HEK293 (cell line): ENCODE measurements at regions not wholly inside any gene's neighbourhood (a gene's known extent, or its start where the extent isn't known, plus 50 kb on each side); places are given as distances from the start of the nearest gene placed in this dataset.

Experiments used
- CTCF ChIA-PET: fragments of 350-600 bp; formaldehyde crosslinking; extraction: SDS; loops from one replicate; lab custom pipeline; 2021; ENCODE audit warnings: antibody characterized with exemption; lab: Yijun Ruan, JAX
- POLR2A ChIA-PET: fragments of 300-600 bp; formaldehyde crosslinking; extraction: SDS; loops from one replicate; lab custom pipeline; 2020; ENCODE audit warnings: antibody characterized with exemption, inconsistent platforms; lab: Yijun Ruan, JAX
- H3K27ac ChIP-seq: fragments of 200-500 bp; sonication (Bioruptor generic); 2 replicates; pipeline ENCODE4 v1.5.1; 2014; ENCODE audit warnings: low read depth, low read length, control low read depth, inconsistent platforms; ENCODE audit errors: extremely low read depth
- H3K36me3 ChIP-seq, 2 experiments: fragments of 200-500 bp in 1 of 2; sonication (Bioruptor generic) in 1 of 2; 1 replicate in 1 of 2; 2 replicates in 1 of 2; pipeline ENCODE4 v1.5.1; 2014 to 2017; ENCODE audit warnings: inconsistent platforms in 2 of 2, low read length in 2 of 2; ENCODE audit not compliant: control insufficient read depth in 2 of 2, insufficient read depth in 1 of 2
- H3K4me1 ChIP-seq: fragments of 200-500 bp; sonication (Bioruptor generic); 2 replicates; pipeline ENCODE4 v1.5.1; 2014; ENCODE audit warnings: mild to moderate bottlenecking, low read length, inconsistent platforms; ENCODE audit not compliant: control insufficient read depth, insufficient read depth
- H3K4me3 ChIP-seq: 2 replicates; pipeline ENCODE4 v1.5.1; 2011; ENCODE audit warnings: low read depth, mild to moderate bottlenecking, control low read depth, low read length, moderate library complexity
- H3K9me3 ChIP-seq: fragments of 200-500 bp; sonication (Bioruptor generic); 2 replicates; pipeline ENCODE4 v1.5.1; 2014; ENCODE audit warnings: low read depth, low read length, inconsistent platforms; ENCODE audit not compliant: control insufficient read depth, insufficient read depth
- FEZF1 ChIP-seq: fragments of 450-650 bp; formaldehyde crosslinking; IDR thresholded peaks from 2 replicates; pipeline ENCODE4 v1.5.1; 2016; ENCODE audit warnings: missing biosample characterization, missing genetic modification characterization
- GFI1B ChIP-seq: fragments of 450-650 bp; formaldehyde crosslinking; IDR thresholded peaks from 2 replicates; pipeline ENCODE4 v1.5.1; 2016; ENCODE audit warnings: missing biosample characterization, missing genetic modification characterization
- HIC1 ChIP-seq: fragments of 450-650 bp; formaldehyde crosslinking; IDR thresholded peaks from 2 replicates; pipeline ENCODE4 v1.5.1; 2016; ENCODE audit warnings: missing biosample characterization, missing genetic modification characterization
- HOXA7 ChIP-seq: sonication (generic); formaldehyde crosslinking; IDR thresholded peaks from 2 replicates; pipeline ENCODE4 v1.8.1; 2022; ENCODE audit warnings: missing genetic modification reagents, borderline replicate concordance
- IKZF3 ChIP-seq: fragments of 450-650 bp; IDR thresholded peaks from 2 replicates; pipeline ENCODE4 v1.5.0; 2018; ENCODE audit warnings: missing biosample characterization, mild to moderate bottlenecking, missing genetic modification characterization, moderate library complexity
- PRDM6 ChIP-seq: fragments of 450-650 bp; formaldehyde crosslinking; IDR thresholded peaks from 2 replicates; pipeline ENCODE4 v1.5.1; 2017; ENCODE audit warnings: missing biosample characterization, missing genetic modification characterization
- REST ChIP-seq: fragments of 450-650 bp; formaldehyde crosslinking; IDR thresholded peaks from 2 replicates; pipeline ENCODE4 v1.5.1; 2016; ENCODE audit warnings: missing biosample characterization, missing genetic modification characterization
- SP3 ChIP-seq: fragments of 450-650 bp; formaldehyde crosslinking; IDR thresholded peaks from 2 replicates; pipeline ENCODE4 v1.5.1; 2016; ENCODE audit warnings: missing biosample characterization, missing genetic modification characterization
- TCF7L2 ChIP-seq: IDR thresholded peaks from 2 replicates; pipeline ENCODE4 v1.6.1; 2011; ENCODE audit warnings: low read depth, mild to moderate bottlenecking, inconsistent platforms, low read length, moderate library complexity, borderline replicate concordance
- ZBTB1 ChIP-seq: fragments of 450-650 bp; formaldehyde crosslinking; IDR thresholded peaks from 2 replicates; pipeline ENCODE4 v1.5.1; 2016; ENCODE audit warnings: missing biosample characterization, missing genetic modification characterization
- ZNF16 ChIP-seq: fragments of 450-650 bp; formaldehyde crosslinking; IDR thresholded peaks from 2 replicates; pipeline ENCODE4 v1.5.1; 2016; ENCODE audit warnings: low read depth, missing biosample characterization, missing genetic modification characterization
- ZNF223 ChIP-seq: fragments of 450-650 bp; formaldehyde crosslinking; IDR thresholded peaks from 2 replicates; pipeline ENCODE4 v1.5.1; 2016; ENCODE audit warnings: missing biosample characterization, missing genetic modification characterization
- ZNF24 ChIP-seq: fragments of 450-650 bp; formaldehyde crosslinking; IDR thresholded peaks from 2 replicates; pipeline ENCODE4 v1.5.1; 2016; ENCODE audit warnings: missing biosample characterization, missing genetic modification characterization
- ZNF248 ChIP-seq: fragments of 450-650 bp; formaldehyde crosslinking; IDR thresholded peaks from 2 replicates; pipeline ENCODE4 v1.5.1; 2017; ENCODE audit warnings: missing biosample characterization, missing genetic modification characterization
- ZNF335 ChIP-seq: fragments of 450-650 bp; formaldehyde crosslinking; conservative IDR thresholded peaks from 2 replicates; pipeline ENCODE4 v1.5.1; 2016; ENCODE audit warnings: missing biosample characterization, missing genetic modification characterization
- ZNF354C ChIP-seq: fragments of 450-650 bp; formaldehyde crosslinking; IDR thresholded peaks from 2 replicates; pipeline ENCODE4 v1.5.1; 2016; ENCODE audit warnings: missing biosample characterization, missing genetic modification characterization, low read depth, borderline replicate concordance
- ZNF48 ChIP-seq: fragments of 450-650 bp; formaldehyde crosslinking; IDR thresholded peaks from 2 replicates; pipeline ENCODE4 v1.5.1; 2016; ENCODE audit warnings: missing biosample characterization, missing genetic modification characterization
- ZNF621 ChIP-seq: fragments of 450-650 bp; formaldehyde crosslinking; IDR thresholded peaks from 2 replicates; pipeline ENCODE4 v1.5.1; 2017; ENCODE audit warnings: missing biosample characterization, missing genetic modification characterization
- ZNF624 ChIP-seq: fragments of 450-650 bp; formaldehyde crosslinking; IDR thresholded peaks from 2 replicates; pipeline ENCODE4 v1.5.1; 2017; ENCODE audit warnings: missing biosample characterization, missing genetic modification characterization
- ZNF626 ChIP-seq: fragments of 450-650 bp; sonication (Bioruptor Pico); formaldehyde crosslinking; IDR thresholded peaks from 2 replicates; pipeline ENCODE4 v1.5.1; 2018; ENCODE audit warnings: missing biosample characterization, missing genetic modification characterization, inconsistent platforms
- ZNF654 ChIP-seq: fragments of 450-650 bp; formaldehyde crosslinking; IDR thresholded peaks from 2 replicates; pipeline ENCODE4 v1.5.1; 2016; ENCODE audit warnings: low read depth, missing biosample characterization, missing genetic modification characterization
- ZNF791 ChIP-seq: fragments of 450-650 bp; formaldehyde crosslinking; IDR thresholded peaks from 2 replicates; pipeline ENCODE4 v1.5.1; 2016; ENCODE audit warnings: missing biosample characterization, missing genetic modification characterization
- ZNF843 ChIP-seq: fragments of 450-650 bp; formaldehyde crosslinking; IDR thresholded peaks from 2 replicates; pipeline ENCODE4 v1.5.1; 2016; ENCODE audit warnings: missing biosample characterization, missing genetic modification characterization
- TF ChIP-seq, protein P1 (sequence below): fragments of 450-650 bp; formaldehyde crosslinking; IDR thresholded peaks from 2 replicates; pipeline ENCODE4 v1.5.1; 2017; ENCODE audit warnings: missing biosample characterization, missing genetic modification characterization

- no peak for TF ChIP-seq REST (tag by site-specific recombination)
- TF ChIP-seq ZNF654, result no peak
- TF ChIP-seq, protein P1, sequence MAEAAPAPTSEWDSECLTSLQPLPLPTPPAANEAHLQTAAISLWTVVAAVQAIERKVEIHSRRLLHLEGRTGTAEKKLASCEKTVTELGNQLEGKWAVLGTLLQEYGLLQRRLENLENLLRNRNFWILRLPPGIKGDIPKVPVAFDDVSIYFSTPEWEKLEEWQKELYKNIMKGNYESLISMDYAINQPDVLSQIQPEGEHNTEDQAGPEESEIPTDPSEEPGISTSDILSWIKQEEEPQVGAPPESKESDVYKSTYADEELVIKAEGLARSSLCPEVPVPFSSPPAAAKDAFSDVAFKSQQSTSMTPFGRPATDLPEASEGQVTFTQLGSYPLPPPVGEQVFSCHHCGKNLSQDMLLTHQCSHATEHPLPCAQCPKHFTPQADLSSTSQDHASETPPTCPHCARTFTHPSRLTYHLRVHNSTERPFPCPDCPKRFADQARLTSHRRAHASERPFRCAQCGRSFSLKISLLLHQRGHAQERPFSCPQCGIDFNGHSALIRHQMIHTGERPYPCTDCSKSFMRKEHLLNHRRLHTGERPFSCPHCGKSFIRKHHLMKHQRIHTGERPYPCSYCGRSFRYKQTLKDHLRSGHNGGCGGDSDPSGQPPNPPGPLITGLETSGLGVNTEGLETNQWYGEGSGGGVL, result no peak
Measured at GRCh38 chr13:99746637-99747402, 224.7 kb downstream of the ZIC5 start (continued).

- no peak overlapping the region for H3K4me3 ChIP-seq
- POLR2A ChIA-PET, result no interaction called here
- no peaks in the 10 kb centered on the region for H3K36me3 ChIP-seq
- no peaks in the 10 kb centered on the region for H3K9me3 ChIP-seq
- CTCF ChIA-PET, result no interaction called here
- no peak overlapping the region for H3K27ac ChIP-seq
- H3K4me1 ChIP-seq, result no peaks in the 10 kb centered on the region
- TF ChIP-seq PRDM6 (tag by site-specific recombination), result peak; percentile 90
- TF ChIP-seq ZNF248 (tag by site-specific recombination), result no peak
- TF ChIP-seq ZNF626, result no peak
- TF ChIP-seq, protein P1, result no peak
- no peak for TF ChIP-seq ZNF16
- TF ChIP-seq ZNF621 (tag by site-specific recombination), result no peak
- peak; percentile 34; the same call in 1 of the 2 replicates for TF ChIP-seq FEZF1 (tag by site-specific recombination)
- TF ChIP-seq ZNF843 (tag by site-specific recombination), result no peak
- TF ChIP-seq ZNF624, result no peak
- TF ChIP-seq ZNF223 (tag by site-specific recombination), result no peak
- TF ChIP-seq ZNF791, result no peak
- TF ChIP-seq ZNF354C, result no peak
- no peak for TF ChIP-seq SP3 (tag by site-specific recombination)
- no peak for TF ChIP-seq HIC1 (tag by site-specific recombination)
- no peak for TF ChIP-seq ZBTB1 (tag by site-specific recombination)
- TF ChIP-seq GFI1B (tag by site-specific recombination), result no peak
- no peak for TF ChIP-seq TCF7L2
- TF ChIP-seq IKZF3 (tag by site-specific recombination), result peak; percentile 26; the same call in 1 of the 2 replicates
- TF ChIP-seq HOXA7 (CRISPR knock-in tag), result no peak
- no peak for TF ChIP-seq ZNF335 (tag by site-specific recombination)
- no peak for TF ChIP-seq ZNF48 (tag by site-specific recombination)
- no peak for TF ChIP-seq ZNF24 (tag by site-specific recombination)
Measured at GRCh38 chr13:99743094-99743493, 228.5 kb downstream of the ZIC5 start.
